ENCODE measurements at regions not wholly inside any gene's neighbourhood (a gene's known extent, or its start where the extent isn't known, plus 50 kb on each side); places are given as distances from the start of the nearest gene placed in this dataset.

- TF ChIP-seq CTCF (IDR thresholded peaks at IDR 0.05; ENCODE audit: low read depth, low read length) (no peak), EZH2phosphoT487 (IDR thresholded peaks at IDR 0.05; ENCODE audit: low read depth) (no peak)
Observed at GRCh38 chr15:26242565-26243071, 379.5 kb upstream of the ATP10A start.

Measured in OCI-LY3 (cell line).